GM21786 (cell line): ENCODE measurements at regions not wholly inside any gene's neighbourhood (a gene's known extent, or its start where the extent isn't known, plus 50 kb on each side); places are given as distances from the start of the nearest gene placed in this dataset.
"Not testable (repeated sequence)": the region's sequence is repeated elsewhere in the genome, so short reads cannot be mapped to it uniquely, and the experiment has no call there.

Source experiments
- ATAC-seq: cut with Tn5 transposase; IDR thresholded peaks from one replicate; pipeline ENCODE4 v1.9.1; 2021; ENCODE audit not compliant: unreplicated experiment

DNA sequence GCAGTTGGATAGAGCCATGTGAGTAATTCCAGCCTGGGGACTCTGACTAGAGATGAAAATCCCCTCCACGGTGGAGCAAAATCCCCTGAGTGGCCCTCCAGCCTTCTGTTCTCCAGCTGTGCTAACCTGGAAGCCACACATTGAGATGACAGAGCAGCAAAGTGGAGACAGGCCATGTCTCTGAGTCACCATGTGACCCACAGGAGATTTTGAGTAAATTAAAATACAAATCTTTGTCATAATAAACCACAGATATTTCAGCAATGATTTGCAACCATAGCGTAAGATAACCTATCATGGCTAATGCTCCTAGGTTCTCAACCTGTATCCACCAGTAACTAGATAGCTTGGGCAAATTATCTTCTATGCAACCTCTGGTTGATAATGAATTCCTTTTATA, 328.3 kb upstream of the DPP6 start:
- ATAC-seq = not testable (repeated sequence)

DNA sequence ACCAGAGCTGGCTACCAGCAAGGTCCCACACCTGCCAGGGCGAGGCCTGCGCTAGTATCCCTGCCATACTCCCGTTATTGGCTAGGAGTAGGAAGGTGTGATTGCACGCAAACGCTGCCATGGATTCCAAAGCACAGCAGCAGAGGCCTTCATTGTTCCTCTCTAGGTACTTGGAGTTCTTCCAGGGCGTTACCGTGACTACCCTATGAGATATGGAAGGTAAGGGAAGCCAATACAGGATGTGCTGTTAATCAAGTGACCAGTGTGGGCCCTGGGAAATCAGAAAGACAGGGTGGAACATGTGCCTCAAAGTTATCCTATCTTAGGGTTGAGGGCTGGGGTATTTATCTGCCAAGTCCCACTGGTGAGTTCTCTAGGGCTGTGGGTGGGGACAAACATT, 320.7 kb upstream of the DPP6 start:
- not testable (repeated sequence) for ATAC-seq

DNA sequence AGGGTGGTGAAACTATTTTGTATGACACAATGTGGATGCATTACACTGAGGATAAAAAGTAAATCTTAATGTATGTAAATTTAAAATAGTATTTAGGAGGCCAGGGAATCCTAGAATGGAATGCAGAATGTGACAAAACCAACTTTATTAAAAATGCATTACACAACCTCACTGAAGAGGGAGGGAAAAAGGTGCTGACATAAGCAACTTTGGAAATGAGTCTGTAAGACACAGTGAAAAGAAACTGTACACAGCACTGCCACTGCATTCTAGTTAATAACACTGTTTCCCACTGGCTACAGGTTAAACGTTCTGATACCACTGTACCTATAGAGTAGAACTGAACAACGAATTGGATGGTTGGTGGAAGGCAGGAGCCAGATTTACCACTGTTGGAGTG, 308.8 kb upstream of the DPP6 start:
- ATAC-seq = not testable (repeated sequence)

DNA sequence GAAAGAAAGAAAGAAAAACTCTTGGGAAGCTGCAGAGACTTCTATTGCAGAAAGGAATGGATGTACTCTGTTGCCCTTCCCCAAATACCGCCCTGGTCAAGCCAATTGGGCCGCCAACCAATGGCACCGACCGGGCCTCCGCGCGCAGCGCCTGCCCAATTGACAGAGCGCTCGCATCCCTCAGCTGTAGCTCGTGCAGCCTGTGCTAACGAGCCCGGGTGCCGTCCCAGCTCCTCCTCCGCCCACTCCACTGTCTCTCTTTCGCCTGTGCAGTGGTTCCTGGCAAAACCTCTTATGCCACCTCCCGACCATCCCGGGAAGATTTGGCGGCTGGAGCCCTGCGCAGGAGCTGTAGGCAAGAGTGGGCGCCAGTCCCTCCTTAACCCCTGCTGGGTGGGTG, 304.2 kb upstream of the DPP6 start:
- ATAC-seq = not testable (repeated sequence)

DNA sequence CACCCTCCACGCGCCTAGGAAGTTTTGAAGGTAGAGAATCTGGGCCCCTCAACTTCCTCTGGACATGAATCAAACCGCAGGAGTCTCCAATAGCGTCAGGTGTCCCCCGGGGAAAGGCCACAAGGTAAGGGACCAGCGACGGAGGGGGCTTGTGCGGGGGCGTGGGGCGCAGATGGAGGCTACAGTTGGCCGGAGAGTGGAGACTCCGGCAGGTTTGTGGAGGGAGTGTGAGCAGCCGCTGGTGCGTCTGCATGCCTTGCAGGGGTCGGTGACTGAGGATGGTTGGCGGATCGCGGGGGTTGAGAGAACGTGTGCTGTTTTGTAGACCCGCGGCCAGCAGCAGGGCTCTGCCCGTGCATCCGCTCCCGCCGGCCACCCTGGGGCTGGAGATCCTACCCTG, 303.3 kb upstream of the DPP6 start:
- ATAC-seq = not testable (repeated sequence)

DNA sequence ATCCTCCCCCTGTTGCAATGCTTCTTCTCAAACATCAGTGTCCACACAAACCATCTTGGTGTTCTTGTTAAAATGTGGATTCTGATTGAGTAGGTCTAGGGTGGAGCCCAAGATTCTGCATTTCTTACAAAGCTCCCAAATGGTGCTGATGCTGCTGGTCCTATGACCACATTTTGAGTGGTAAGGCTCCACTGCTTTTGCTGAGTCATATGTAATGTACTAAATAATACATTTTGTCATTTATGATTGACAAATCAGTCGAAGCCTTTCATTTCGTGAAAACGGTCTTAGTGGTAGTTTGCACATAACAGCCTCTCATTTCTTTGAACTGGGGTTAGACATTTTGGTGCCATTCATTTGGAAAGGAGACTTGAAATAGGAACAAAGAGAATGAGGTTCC, 286.3 kb upstream of the DPP6 start:
- ATAC-seq = not testable (repeated sequence)

DNA sequence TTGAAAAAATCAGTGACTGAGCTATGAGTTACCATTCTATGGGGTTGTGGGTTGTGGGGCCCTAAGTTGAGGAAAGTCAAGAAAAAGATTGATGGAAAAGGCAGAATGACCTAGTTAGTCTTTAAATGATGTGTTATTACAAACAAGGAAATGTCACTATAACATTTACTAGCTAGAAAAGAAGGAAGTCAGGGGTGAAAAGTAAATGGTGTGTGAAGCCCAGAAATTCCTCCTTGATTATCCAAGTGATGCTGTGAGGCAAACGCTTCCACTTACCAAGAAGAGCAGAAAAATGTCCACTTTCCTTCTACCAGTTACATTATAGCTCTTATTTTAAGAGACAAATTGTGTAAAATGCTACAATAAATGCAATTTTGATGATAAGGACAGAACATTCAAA, 285.3 kb upstream of the DPP6 start:
- not testable (repeated sequence) for ATAC-seq

DNA sequence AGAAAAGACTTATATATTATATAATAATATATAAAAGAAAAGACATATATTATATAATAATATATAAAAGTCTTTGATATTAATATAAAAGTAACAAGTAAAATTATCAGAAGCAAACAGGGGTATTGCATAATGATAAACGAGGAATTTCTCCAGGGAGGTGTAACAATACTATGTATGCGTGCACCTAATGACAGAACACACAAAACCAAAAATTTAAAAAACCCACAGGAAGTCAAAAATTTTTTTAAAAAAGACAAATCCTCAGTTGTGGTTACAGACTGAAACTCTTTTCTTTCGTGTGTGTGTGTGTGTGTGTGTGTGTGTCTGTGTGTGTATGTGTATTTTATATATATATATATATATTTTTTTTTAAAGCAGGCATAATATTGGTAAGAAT, 279.2 kb upstream of the DPP6 start:
- ATAC-seq = no peak

DNA sequence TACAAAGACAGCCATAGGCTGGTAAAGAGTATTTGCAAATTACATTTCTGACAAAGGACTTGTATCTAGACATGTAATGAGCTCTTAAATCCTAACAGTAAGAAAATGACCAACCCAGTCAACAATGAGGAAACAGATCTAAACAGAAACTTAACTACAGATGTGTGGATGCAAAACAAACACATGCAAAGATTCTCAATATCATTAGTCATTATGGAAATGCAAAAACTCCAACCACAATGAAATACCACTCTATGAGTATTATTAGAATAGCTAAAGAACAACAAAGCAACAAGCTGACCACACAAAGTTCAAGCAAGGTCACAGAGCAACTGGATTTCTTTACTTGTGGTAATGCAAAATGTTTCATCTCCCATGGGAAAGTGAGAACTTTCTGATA, 275.3 kb upstream of the DPP6 start:
- ATAC-seq = peak; percentile 68

DNA sequence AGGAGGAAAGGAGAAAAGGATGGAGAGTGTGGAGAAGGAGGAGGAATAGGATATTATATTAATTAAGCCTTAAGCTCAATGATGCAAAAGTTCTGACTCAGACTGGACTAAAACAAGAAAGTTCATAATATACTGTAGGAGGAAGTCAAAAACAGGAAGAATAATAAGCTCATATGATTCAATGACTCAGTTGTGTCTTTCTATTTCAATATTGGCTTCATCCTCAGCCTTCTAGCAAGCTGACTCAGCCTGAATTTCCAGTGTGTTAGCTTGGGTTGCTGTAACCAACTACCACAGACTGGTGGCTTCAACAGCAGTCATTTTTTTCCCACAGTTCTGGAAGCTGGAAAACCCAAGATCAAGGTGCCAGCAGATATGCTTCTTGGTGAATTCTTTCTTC, 254.8 kb upstream of the DPP6 start:
- not testable (repeated sequence) for ATAC-seq

DNA sequence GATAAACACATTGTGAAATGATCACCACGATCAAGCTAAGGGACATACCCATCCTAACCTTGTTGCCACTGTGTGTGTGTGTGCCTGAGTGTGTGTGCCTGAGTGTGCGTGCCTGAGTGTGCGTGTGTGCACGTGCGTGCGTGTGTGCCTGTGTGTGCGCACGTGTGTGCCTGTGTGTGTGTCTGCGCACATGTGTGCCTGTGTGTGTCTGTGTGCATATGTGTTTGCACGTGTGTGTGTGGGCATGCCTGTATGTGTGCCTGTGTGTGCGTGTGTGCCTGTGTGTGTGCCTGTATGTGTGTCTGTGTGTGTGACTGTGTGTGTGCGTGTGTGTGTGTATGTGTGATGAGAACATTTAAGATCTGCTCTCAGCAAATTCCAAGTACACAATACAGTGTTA, 244.1 kb upstream of the DPP6 start:
- no peak for ATAC-seq

DNA sequence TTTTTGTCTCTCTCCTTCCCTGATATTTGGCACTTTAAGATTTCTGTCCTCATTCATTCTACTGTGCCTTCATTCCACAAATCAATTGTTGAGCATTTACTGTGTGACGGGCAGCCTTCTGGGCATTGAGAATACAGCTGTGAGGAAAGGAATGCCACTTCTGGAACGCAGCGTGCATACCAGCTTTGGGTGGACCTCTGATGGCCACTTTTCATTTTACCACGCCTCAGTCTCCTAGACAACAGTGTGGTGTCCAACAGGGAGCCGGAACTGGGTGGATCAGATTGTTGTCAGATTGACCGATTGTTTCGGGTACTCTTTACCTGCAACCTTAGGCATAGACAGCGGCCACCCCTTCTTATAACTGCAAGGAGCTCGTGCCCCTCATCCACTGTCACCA, 222.7 kb upstream of the DPP6 start:
- no peak for ATAC-seq

DNA sequence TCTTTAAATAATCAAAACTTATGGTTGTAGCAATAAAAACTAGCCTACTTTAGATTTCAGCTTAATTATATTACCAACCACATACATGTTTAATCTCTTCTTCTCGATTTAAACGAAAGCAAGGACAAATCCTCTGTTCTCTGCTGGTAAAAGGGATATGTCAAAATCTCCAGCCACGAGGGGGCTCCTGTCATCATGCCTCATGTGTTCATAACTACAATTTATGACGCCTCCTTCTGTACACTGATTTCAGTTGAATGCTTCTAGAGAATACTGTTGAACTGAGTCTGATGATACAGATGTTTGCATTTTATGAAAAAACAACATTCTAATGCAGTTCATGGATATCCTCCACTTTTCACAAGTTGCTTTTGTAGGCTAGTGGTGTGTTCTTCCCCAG, 220.0 kb upstream of the DPP6 start:
- no peak for ATAC-seq

DNA sequence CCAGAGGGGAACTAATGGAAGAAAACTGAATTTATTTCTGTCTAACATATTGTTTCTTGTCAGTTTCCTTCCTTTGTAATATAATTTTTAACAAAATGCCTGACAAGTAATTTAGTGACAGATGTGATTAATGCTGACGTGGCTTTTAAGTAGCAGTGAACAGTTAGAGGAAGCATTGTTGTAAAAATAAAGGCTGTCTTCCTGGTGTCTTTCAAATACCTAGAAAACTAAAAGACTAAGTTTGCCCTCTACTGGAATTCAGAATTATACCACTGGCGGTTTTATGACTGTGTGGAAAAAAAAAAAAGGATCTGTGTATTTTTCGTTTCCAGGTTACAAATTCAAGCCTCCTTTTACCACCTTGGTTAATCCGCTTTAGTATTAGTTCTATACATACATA, 217.1 kb upstream of the DPP6 start:
- ATAC-seq = no peak

DNA sequence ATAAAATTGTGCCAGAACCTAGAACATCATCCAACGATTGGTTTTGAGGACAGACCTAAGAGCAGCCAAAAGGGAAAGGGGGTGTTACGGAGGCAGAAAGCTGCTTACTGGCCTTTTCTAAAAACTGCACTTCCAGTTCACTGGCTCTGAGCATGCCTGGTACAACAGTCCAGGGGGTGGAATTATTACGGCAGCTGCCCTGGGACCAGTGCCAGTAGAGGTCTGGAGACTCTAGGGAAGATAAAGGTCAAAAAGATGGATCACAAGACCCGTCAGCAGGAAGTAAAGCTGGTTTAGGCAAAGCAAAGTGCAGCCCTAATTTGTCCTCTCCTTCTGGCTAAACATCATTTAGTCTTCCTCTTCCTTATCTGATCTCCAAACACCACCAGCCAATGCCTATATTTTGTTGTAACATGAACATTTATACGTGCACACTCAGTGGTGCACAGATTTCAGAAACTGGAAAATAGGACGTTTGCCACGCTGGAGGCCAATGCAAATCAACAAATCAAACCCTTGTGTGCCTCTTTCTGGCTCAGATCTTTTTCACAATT, 216.4 kb upstream of the DPP6 start:
- ATAC-seq = no peak

DNA sequence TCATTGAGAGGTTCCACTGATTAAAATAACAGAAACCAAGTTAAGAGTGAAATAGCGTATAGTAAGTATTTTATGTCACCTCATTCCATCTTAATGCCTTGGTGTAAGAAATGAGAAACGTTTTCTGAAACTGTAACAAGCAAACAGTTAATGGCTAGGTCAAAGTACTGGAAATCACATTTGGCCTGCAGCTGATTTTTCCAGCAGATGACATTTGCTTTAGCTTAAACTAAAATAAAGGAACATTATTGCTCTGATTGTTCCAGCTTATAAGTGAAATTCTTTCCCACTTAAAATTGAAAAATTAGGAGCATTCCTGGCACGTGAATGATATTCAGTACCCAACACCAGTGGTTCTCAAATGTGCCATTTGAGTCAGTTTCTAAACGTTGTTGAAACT, 213.6 kb upstream of the DPP6 start:
- no peak for ATAC-seq

DNA sequence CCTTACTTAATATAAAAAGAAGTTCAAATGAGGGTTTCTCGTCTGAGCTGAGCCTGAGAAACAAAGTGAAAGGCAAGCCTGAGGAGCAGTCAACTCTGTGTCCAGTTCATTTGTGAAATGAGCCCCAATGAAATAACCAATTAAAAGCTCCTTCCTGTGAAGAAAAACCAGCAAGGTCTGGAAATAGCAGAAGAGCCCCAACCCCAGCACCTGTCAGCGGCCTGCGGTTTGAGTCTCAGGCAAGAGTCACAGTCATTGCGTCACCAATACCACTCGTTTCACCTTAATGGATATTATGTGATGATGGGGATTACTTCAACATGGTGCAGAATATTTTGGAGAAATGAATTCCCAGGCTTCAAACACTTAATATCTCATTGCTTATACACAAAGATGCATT, 211.3 kb upstream of the DPP6 start:
- no peak for ATAC-seq

DNA sequence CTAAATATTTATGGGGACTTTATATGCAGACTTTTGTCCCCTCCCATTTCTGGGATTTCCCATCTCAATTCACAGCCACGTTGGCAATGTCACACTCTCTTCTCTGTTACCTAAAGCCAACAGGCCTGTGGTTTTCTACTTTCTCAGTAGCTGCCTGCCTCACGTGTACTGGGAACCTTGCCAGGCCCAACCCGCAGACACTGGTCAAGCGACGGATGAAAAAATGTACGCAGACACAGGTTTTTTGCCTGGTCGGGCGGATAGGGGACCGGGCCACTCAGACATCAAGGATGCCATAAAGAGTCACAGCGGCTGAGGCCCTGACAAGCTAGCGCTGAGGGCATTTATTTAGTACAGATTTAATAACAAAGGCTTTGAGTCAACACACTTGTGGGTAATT, 204.4 kb upstream of the DPP6 start:
- ATAC-seq = no peak

DNA sequence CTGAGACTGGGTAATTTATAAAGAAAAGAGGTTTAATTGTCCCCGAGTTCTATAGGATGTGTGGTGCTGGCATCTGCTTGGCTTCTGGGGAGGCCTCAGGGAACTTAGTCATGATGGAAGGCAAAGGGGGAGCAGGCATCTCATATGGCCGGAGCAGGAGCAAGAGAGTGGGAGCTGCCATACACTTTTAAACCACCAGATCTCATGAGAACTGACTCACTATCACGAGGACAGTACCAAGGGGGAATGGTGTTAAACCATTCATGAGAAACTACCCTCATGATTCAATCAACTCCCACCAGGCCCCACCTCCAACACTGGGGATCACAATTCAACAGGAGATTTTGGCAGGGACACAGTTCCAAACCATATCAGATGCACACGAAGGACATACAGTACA, 199.9 kb upstream of the DPP6 start:
- no peak for ATAC-seq

DNA sequence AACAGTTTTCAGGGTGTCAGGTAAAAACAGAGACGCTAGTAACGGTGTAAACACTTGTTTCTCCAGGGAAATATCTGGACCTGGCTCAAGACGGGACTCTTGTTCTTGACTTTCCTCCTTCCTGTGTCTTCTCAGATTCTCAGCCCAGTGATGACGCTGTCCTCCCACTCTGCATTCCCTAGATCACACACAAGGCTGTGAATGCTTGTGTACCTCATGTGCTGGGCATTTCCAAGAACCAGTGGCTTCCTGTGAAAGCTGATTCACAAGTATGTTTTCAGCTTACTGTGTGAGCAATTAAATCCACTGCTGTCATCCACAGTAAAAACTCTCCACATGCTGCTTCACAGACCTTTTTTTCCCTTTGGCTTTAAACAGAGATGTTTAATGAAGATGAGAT, 193.8 kb upstream of the DPP6 start:
- ATAC-seq = no peak

DNA sequence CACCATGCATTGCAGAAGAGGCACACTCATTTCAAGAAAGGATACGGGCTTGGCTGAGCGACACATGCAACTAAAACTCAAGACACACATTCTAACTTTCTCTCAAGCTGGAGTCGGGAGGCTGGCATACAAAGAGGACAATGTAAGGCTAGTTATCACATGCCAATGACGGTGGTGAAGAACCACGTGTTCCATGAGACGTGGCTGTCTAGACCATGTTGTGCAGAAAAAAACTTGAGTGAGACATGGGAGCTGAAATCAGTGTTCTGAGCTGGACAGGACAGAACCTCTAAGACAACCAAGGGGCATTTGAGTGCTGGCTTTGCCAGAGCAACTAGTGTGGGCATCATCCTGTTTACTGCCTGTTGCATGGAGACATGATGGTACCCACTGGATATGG, 193.0 kb upstream of the DPP6 start:
- ATAC-seq = no peak

DNA sequence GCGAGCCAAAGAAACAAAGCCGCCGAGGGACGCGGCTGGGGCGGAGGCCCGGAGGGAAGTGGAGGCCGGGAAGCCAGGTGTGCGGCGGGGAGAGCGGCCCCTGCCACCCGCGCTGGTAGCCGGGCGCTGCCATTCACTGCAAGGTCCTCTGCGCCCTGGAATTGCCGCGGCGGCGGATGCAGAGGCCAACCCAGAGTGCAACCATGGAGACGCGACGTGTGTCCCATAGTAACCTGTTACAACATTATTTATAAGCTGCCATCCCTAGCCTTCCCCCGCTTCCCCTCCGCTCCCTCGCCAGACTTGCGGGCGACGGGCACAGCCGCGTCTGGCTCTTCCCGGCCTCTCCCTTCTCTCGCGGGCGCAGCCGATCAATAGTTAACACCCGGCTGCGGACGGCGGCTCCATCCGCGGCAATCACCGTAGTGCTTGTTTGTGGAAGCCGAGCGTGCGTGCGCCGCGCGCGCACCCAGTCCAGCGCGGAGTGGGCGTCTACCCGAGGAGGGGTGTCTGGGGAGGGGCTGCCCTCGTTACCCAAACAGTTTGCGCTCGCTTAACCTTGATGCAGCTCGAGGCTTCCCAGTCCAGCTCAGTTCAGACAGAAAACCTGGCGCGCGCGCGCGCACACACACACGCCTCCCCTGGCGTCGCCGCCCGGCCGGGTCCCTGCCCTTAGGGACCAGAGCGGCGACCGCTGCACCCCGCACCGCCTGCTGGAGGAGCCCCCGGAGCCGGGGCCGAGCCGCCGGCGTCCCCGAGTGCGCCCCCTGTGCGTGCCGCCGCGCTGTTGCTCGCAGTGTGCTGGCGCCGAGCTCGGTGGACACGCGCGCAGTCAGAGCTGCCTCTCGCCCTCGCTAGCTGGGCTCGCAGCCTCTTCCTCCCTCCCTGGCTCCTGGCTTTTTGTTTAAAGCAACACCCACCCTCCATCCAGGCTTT, 165.4 kb upstream of the DPP6 start:
- no peak for ATAC-seq
